ENCODE measurements at regions not wholly inside any gene's neighbourhood (a gene's known extent, or its start where the extent isn't known, plus 50 kb on each side); places are given as distances from the start of the nearest gene placed in this dataset.

GRCh38 chr12:66916189-66916588, 237.3 kb upstream of the GRIP1 start:
- FAIRE-seq, result no peak
- TF ChIP-seq POLR2AphosphoS5 (IDR thresholded peaks at IDR 0.05; ENCODE audit: low read depth, low read length) (no peak), POU2F2 (IDR thresholded peaks at IDR 0.05; ENCODE audit: low read depth, low read length) (no peak), TAF1 (IDR thresholded peaks at IDR 0.05; ENCODE audit: low read depth, low read length) (no peak), POLR2A (IDR thresholded peaks at IDR 0.05; ENCODE audit: low read depth, low read length) (no peak), PAX5 (IDR thresholded peaks at IDR 0.05; ENCODE audit: insufficient read depth, low read length, severe bottlenecking) (no peak)
- no peak for DNase-seq (ENCODE audit: insufficient read length, low spot score)

- no peak for DNase-seq (ENCODE audit: insufficient read length, low spot score)
- no peak for FAIRE-seq
- TF ChIP-seq POU2F2 (IDR thresholded peaks at IDR 0.05; ENCODE audit: low read depth, low read length), result no peak
- no peak for TF ChIP-seq SPI1 (IDR thresholded peaks at IDR 0.05; ENCODE audit: low read depth, low read length)
- no peak for TF ChIP-seq POLR2A (IDR thresholded peaks at IDR 0.05; ENCODE audit: low read depth, low read length)
- no peak for TF ChIP-seq TAF1 (IDR thresholded peaks at IDR 0.05; ENCODE audit: low read depth, low read length)
- no peak for TF ChIP-seq PAX5 (IDR thresholded peaks at IDR 0.05; ENCODE audit: insufficient read depth, low read length, severe bottlenecking)
Observed at GRCh38 chr12:66919466-66919865, 240.6 kb upstream of the GRIP1 start.

GRCh38 chr12:66920205-66920604, 241.3 kb upstream of the GRIP1 start:
- no peak for DNase-seq (ENCODE audit: insufficient read length, low spot score)
- no peak for TF ChIP-seq POLR2AphosphoS5 (IDR thresholded peaks at IDR 0.05; ENCODE audit: low read depth, low read length)
- TF ChIP-seq TAF1 (IDR thresholded peaks at IDR 0.05; ENCODE audit: low read depth, low read length), result no peak
- TF ChIP-seq POLR2A (IDR thresholded peaks at IDR 0.05; ENCODE audit: low read depth, low read length), result no peak
- no peak for TF ChIP-seq SPI1 (IDR thresholded peaks at IDR 0.05; ENCODE audit: low read depth, low read length)
- no peak for TF ChIP-seq POU2F2 (IDR thresholded peaks at IDR 0.05; ENCODE audit: low read depth, low read length)
- no peak for TF ChIP-seq PAX5 (IDR thresholded peaks at IDR 0.05; ENCODE audit: insufficient read depth, low read length, severe bottlenecking)
- FAIRE-seq, result no peak

- no peak for FAIRE-seq
- DNase-seq (ENCODE audit: insufficient read length, low spot score), result no peak
- TF ChIP-seq TAF1 (IDR thresholded peaks at IDR 0.05; ENCODE audit: low read depth, low read length) (no peak), POU2F2 (IDR thresholded peaks at IDR 0.05; ENCODE audit: low read depth, low read length) (no peak), POLR2A (IDR thresholded peaks at IDR 0.05; ENCODE audit: low read depth, low read length) (no peak), POLR2AphosphoS5 (IDR thresholded peaks at IDR 0.05; ENCODE audit: low read depth, low read length) (no peak), SPI1 (IDR thresholded peaks at IDR 0.05; ENCODE audit: low read depth, low read length) (no peak), PAX5 (IDR thresholded peaks at IDR 0.05; ENCODE audit: insufficient read depth, low read length, severe bottlenecking) (no peak)
Observed at GRCh38 chr12:66921151-66921550, 242.3 kb upstream of the GRIP1 start.

GRCh38 chr12:66925083-66925482, 246.2 kb upstream of the GRIP1 start:
- TF ChIP-seq PAX5 (IDR thresholded peaks at IDR 0.05; ENCODE audit: insufficient read depth, low read length, severe bottlenecking), result no peak
- no peak for TF ChIP-seq SPI1 (IDR thresholded peaks at IDR 0.05; ENCODE audit: low read depth, low read length)
- TF ChIP-seq POU2F2 (IDR thresholded peaks at IDR 0.05; ENCODE audit: low read depth, low read length), result no peak
- no peak for TF ChIP-seq POLR2AphosphoS5 (IDR thresholded peaks at IDR 0.05; ENCODE audit: low read depth, low read length)
- no peak for TF ChIP-seq TAF1 (IDR thresholded peaks at IDR 0.05; ENCODE audit: low read depth, low read length)
- no peak for TF ChIP-seq POLR2A (IDR thresholded peaks at IDR 0.05; ENCODE audit: low read depth, low read length)
- DNase-seq (ENCODE audit: insufficient read length, low spot score), result no peak
- FAIRE-seq, result no peak

- no peak for FAIRE-seq
- TF ChIP-seq POU2F2 (IDR thresholded peaks at IDR 0.05; ENCODE audit: low read depth, low read length) (no peak), PAX5 (IDR thresholded peaks at IDR 0.05; ENCODE audit: insufficient read depth, low read length, severe bottlenecking) (no peak), POLR2A (IDR thresholded peaks at IDR 0.05; ENCODE audit: low read depth, low read length) (no peak), SPI1 (IDR thresholded peaks at IDR 0.05; ENCODE audit: low read depth, low read length) (no peak), POLR2AphosphoS5 (IDR thresholded peaks at IDR 0.05; ENCODE audit: low read depth, low read length) (no peak), TAF1 (IDR thresholded peaks at IDR 0.05; ENCODE audit: low read depth, low read length) (no peak)
Observed at GRCh38 chr12:66929121-66929520, 250.2 kb upstream of the GRIP1 start.

GRCh38 chr12:66931091-66931490, 252.2 kb upstream of the GRIP1 start:
- TF ChIP-seq POLR2AphosphoS5 (IDR thresholded peaks at IDR 0.05; ENCODE audit: low read depth, low read length) (no peak), POU2F2 (IDR thresholded peaks at IDR 0.05; ENCODE audit: low read depth, low read length) (no peak), POLR2A (IDR thresholded peaks at IDR 0.05; ENCODE audit: low read depth, low read length) (no peak), TAF1 (IDR thresholded peaks at IDR 0.05; ENCODE audit: low read depth, low read length) (no peak), PAX5 (IDR thresholded peaks at IDR 0.05; ENCODE audit: insufficient read depth, low read length, severe bottlenecking) (no peak), SPI1 (IDR thresholded peaks at IDR 0.05; ENCODE audit: low read depth, low read length) (no peak)
- no peak for FAIRE-seq
- no peak for DNase-seq (ENCODE audit: insufficient read length, low spot score)

More at GRCh38 chr12:66929121-66929520, 250.2 kb upstream of the GRIP1 start:
- DNase-seq (ENCODE audit: insufficient read length, low spot score), result no peak

GRCh38 chr12:66932126-66932525, 253.2 kb upstream of the GRIP1 start:
- no peak for TF ChIP-seq POU2F2 (IDR thresholded peaks at IDR 0.05; ENCODE audit: low read depth, low read length)
- no peak for TF ChIP-seq POLR2AphosphoS5 (IDR thresholded peaks at IDR 0.05; ENCODE audit: low read depth, low read length)
- no peak for TF ChIP-seq PAX5 (IDR thresholded peaks at IDR 0.05; ENCODE audit: insufficient read depth, low read length, severe bottlenecking)
- TF ChIP-seq SPI1 (IDR thresholded peaks at IDR 0.05; ENCODE audit: low read depth, low read length), result no peak
- DNase-seq (ENCODE audit: insufficient read length, low spot score) (no peak), FAIRE-seq (no peak)

- DNase-seq (ENCODE audit: insufficient read length, low spot score), result no peak
- no peak for TF ChIP-seq SPI1 (IDR thresholded peaks at IDR 0.05; ENCODE audit: low read depth, low read length)
- no peak for TF ChIP-seq POLR2AphosphoS5 (IDR thresholded peaks at IDR 0.05; ENCODE audit: low read depth, low read length)
- no peak for TF ChIP-seq PAX5 (IDR thresholded peaks at IDR 0.05; ENCODE audit: insufficient read depth, low read length, severe bottlenecking)
- no peak for TF ChIP-seq TAF1 (IDR thresholded peaks at IDR 0.05; ENCODE audit: low read depth, low read length)
- TF ChIP-seq POLR2A (IDR thresholded peaks at IDR 0.05; ENCODE audit: low read depth, low read length), result no peak
- TF ChIP-seq POU2F2 (IDR thresholded peaks at IDR 0.05; ENCODE audit: low read depth, low read length), result no peak
- FAIRE-seq, result no peak
Observed at GRCh38 chr12:66934302-66935062, 255.6 kb upstream of the GRIP1 start.

Data from GM12891 (cell line).